ENCODE measurements at regions not wholly inside any gene's neighbourhood (a gene's known extent, or its start where the extent isn't known, plus 50 kb on each side); places are given as distances from the start of the nearest gene placed in this dataset.

GRCh38 chr9:115739096-115739875 lies 414.3 kb upstream of the PAPPA start:
- Histone ChIP-seq H3K36me3 (no peaks in the 10 kb centered on the region), H3K27me3 (replicated peaks) (no peaks in the 10 kb centered on the region), H3K4me3 (no peak overlapping the region), H3K9me3 (replicated peaks) (no peaks in the 10 kb centered on the region), H3K4me1 (replicated peaks) (no peaks in the 10 kb centered on the region), H3K27ac (no peak overlapping the region)
- DNase-seq (ENCODE audit: low read depth in 1 of 2, low spot score in 2 of 2), result no peak

GRCh38 chr9:115740986-115741385 lies 412.6 kb upstream of the PAPPA start:
- Histone ChIP-seq H3K36me3 (no peaks in the 10 kb centered on the region), H3K27me3 (replicated peaks) (no peaks in the 10 kb centered on the region), H3K4me3 (no peak overlapping the region), H3K27ac (no peak overlapping the region), H3K9me3 (replicated peaks) (no peaks in the 10 kb centered on the region), H3K4me1 (replicated peaks) (no peaks in the 10 kb centered on the region)
- DNase-seq (ENCODE audit: low read depth in 1 of 2, low spot score in 2 of 2), result no peak

GRCh38 chr9:115743709-115744605 lies 409.6 kb upstream of the PAPPA start:
- H3K4me3 ChIP-seq, result no peak overlapping the region
- no peaks in the 10 kb centered on the region for H3K4me1 ChIP-seq (replicated peaks)
- no peak overlapping the region for H3K27ac ChIP-seq
- H3K9me3 ChIP-seq (replicated peaks), result no peaks in the 10 kb centered on the region
- no peaks in the 10 kb centered on the region for H3K36me3 ChIP-seq
- DNase-seq (ENCODE audit: low read depth in 1 of 2, low spot score in 2 of 2), result no peak
- H3K27me3 ChIP-seq (replicated peaks), result no peaks in the 10 kb centered on the region

- H3K4me1 ChIP-seq (replicated peaks), result no peaks in the 10 kb centered on the region
- H3K9me3 ChIP-seq (replicated peaks), result no peaks in the 10 kb centered on the region
- no peaks in the 10 kb centered on the region for H3K27me3 ChIP-seq (replicated peaks)
- no peak overlapping the region for H3K4me3 ChIP-seq
- no peak for DNase-seq (ENCODE audit: low read depth in 1 of 2, low spot score in 2 of 2)
- no peaks in the 10 kb centered on the region for H3K36me3 ChIP-seq
- H3K27ac ChIP-seq, result no peak overlapping the region
These were observed 407.1 kb upstream of the PAPPA start for GRCh38 chr9:115746496-115746895.

GRCh38 chr9:115747731-115748130 lies 405.9 kb upstream of the PAPPA start:
- no peaks in the 10 kb centered on the region for H3K9me3 ChIP-seq (replicated peaks)
- no peaks in the 10 kb centered on the region for H3K4me1 ChIP-seq (replicated peaks)
- no peaks in the 10 kb centered on the region for H3K36me3 ChIP-seq
- H3K4me3 ChIP-seq, result no peak overlapping the region
- H3K27ac ChIP-seq, result no peak overlapping the region
- H3K27me3 ChIP-seq (replicated peaks), result no peaks in the 10 kb centered on the region
- DNase-seq (ENCODE audit: low read depth in 1 of 2, low spot score in 2 of 2), result no peak

GRCh38 chr9:115756736-115757135 lies 396.9 kb upstream of the PAPPA start:
- DNase-seq (ENCODE audit: low read depth in 1 of 2, low spot score in 2 of 2), result no peak

GRCh38 chr9:115757461-115757860 lies 396.1 kb upstream of the PAPPA start:
- Histone ChIP-seq H3K9me3 (replicated peaks) (no peaks in the 10 kb centered on the region), H3K36me3 (no peaks in the 10 kb centered on the region), H3K27ac (no peak overlapping the region), H3K4me1 (replicated peaks) (no peaks in the 10 kb centered on the region; the same call in 1 of the 2 replicates), H3K4me3 (no peak overlapping the region), H3K27me3 (replicated peaks) (no peaks in the 10 kb centered on the region)
- no peak for DNase-seq (ENCODE audit: low read depth in 1 of 2, low spot score in 2 of 2)

More at GRCh38 chr9:115756736-115757135, 396.9 kb upstream of the PAPPA start:
- Histone ChIP-seq H3K36me3 (no peaks in the 10 kb centered on the region), H3K4me3 (no peak overlapping the region), H3K27ac (no peak overlapping the region), H3K27me3 (replicated peaks) (no peaks in the 10 kb centered on the region), H3K9me3 (replicated peaks) (no peaks in the 10 kb centered on the region), H3K4me1 (replicated peaks) (no peaks in the 10 kb centered on the region; the same call in 1 of the 2 replicates)

- no peaks in the 10 kb centered on the region; the same call in 1 of the 2 replicates for H3K4me1 ChIP-seq (replicated peaks)
- H3K27me3 ChIP-seq (replicated peaks), result no peaks in the 10 kb centered on the region
- no peak for DNase-seq (ENCODE audit: low read depth in 1 of 2, low spot score in 2 of 2)
- 0 out of 2 replicates have a peak overlapping the region, but pooled peaks have one; percentile 29 for H3K27ac ChIP-seq
- no peaks in the 10 kb centered on the region for H3K9me3 ChIP-seq (replicated peaks)
- no peaks in the 10 kb centered on the region for H3K36me3 ChIP-seq
- H3K4me3 ChIP-seq, result no peak overlapping the region
These were observed 395.1 kb upstream of the PAPPA start for GRCh38 chr9:115758441-115758840.

- H3K36me3 ChIP-seq, result no peaks in the 10 kb centered on the region
These were observed 394.2 kb upstream of the PAPPA start for GRCh38 chr9:115759426-115759825.

GRCh38 chr9:115764645-115765044 lies 388.9 kb upstream of the PAPPA start:
- Histone ChIP-seq H3K4me1 (replicated peaks) (peaks cover 4% of the 10 kb centered on the region; the same call in 1 of the 2 replicates), H3K27me3 (replicated peaks) (no peaks in the 10 kb centered on the region), H3K4me3 (no peak overlapping the region), H3K27ac (no peak overlapping the region), H3K9me3 (replicated peaks) (no peaks in the 10 kb centered on the region), H3K36me3 (no peaks in the 10 kb centered on the region)
- no peak for DNase-seq (ENCODE audit: low read depth in 1 of 2, low spot score in 2 of 2)

More at GRCh38 chr9:115759426-115759825, 394.2 kb upstream of the PAPPA start:
- Histone ChIP-seq H3K9me3 (replicated peaks) (no peaks in the 10 kb centered on the region), H3K4me3 (no peak overlapping the region), H3K27ac (no peak overlapping the region; the same call in 1 of the 2 replicates), H3K4me1 (replicated peaks) (no peaks in the 10 kb centered on the region; the same call in 1 of the 2 replicates), H3K27me3 (replicated peaks) (no peaks in the 10 kb centered on the region)
- no peak for DNase-seq (ENCODE audit: low read depth in 1 of 2, low spot score in 2 of 2)

GRCh38 chr9:115765060-115765459 lies 388.5 kb upstream of the PAPPA start:
- no peaks in the 10 kb centered on the region for H3K27me3 ChIP-seq (replicated peaks)
- no peak overlapping the region for H3K27ac ChIP-seq
- no peaks in the 10 kb centered on the region for H3K36me3 ChIP-seq
- H3K4me3 ChIP-seq, result no peak overlapping the region
- DNase-seq (ENCODE audit: low read depth in 1 of 2, low spot score in 2 of 2), result no peak
- H3K9me3 ChIP-seq (replicated peaks), result no peaks in the 10 kb centered on the region
- peaks cover 6% of the 10 kb centered on the region; the same call in 1 of the 2 replicates for H3K4me1 ChIP-seq (replicated peaks)

- Histone ChIP-seq H3K27me3 (replicated peaks) (no peaks in the 10 kb centered on the region), H3K36me3 (no peaks in the 10 kb centered on the region), H3K4me1 (replicated peaks) (peaks cover 14% of the 10 kb centered on the region; the same call in 1 of the 2 replicates), H3K9me3 (replicated peaks) (no peaks in the 10 kb centered on the region), H3K27ac (no peak overlapping the region), H3K4me3 (no peak overlapping the region)
- no peak for DNase-seq (ENCODE audit: low read depth in 1 of 2, low spot score in 2 of 2)
These were observed 387.1 kb upstream of the PAPPA start for GRCh38 chr9:115766370-115766955.

GRCh38 chr9:115770521-115770920 lies 383.1 kb upstream of the PAPPA start:
- H3K4me3 ChIP-seq, result no peak overlapping the region
- no peaks in the 10 kb centered on the region for H3K27me3 ChIP-seq (replicated peaks)
- H3K27ac ChIP-seq, result no peak overlapping the region
- no peaks in the 10 kb centered on the region for H3K36me3 ChIP-seq
- no peaks in the 10 kb centered on the region for H3K9me3 ChIP-seq (replicated peaks)
- peaks cover 14% of the 10 kb centered on the region; the same call in 1 of the 2 replicates for H3K4me1 ChIP-seq (replicated peaks)
- DNase-seq (ENCODE audit: low read depth in 1 of 2, low spot score in 2 of 2), result peak in 1 of 2 experiments; percentile 12

Data from SJSA1 (cell line).